GM13976 (cell line): ENCODE measurements at regions not wholly inside any gene's neighbourhood (a gene's known extent, or its start where the extent isn't known, plus 50 kb on each side); places are given as distances from the start of the nearest gene placed in this dataset.

Experiments
- DNase-seq: peaks from one replicate; pipeline ENCODE4 v3.0.0; 2012; ENCODE audit warnings: low spot score
- in situ Hi-C: fragments of 300-500 bp; cut with MboI; formaldehyde crosslinking; loops from one replicate; pipeline ENCODE4 v1.12.0; 2022; ENCODE audit warnings: low sequenced_read_pairs, mixed read lengths, inconsistent platforms; ENCODE audit not compliant: unreplicated experiment
- TF ChIP-seq, protein P1 (sequence below): IDR thresholded peaks from 2 replicates; pipeline ENCODE4 v1.5.1; 2012; ENCODE audit warnings: borderline replicate concordance, mild to moderate bottlenecking; ENCODE audit not compliant: insufficient read depth; ENCODE audit errors: extremely low read depth, missing control alignments, control extremely low read depth

- in situ Hi-C loops, result no loop called here
- TF ChIP-seq, protein P1, sequence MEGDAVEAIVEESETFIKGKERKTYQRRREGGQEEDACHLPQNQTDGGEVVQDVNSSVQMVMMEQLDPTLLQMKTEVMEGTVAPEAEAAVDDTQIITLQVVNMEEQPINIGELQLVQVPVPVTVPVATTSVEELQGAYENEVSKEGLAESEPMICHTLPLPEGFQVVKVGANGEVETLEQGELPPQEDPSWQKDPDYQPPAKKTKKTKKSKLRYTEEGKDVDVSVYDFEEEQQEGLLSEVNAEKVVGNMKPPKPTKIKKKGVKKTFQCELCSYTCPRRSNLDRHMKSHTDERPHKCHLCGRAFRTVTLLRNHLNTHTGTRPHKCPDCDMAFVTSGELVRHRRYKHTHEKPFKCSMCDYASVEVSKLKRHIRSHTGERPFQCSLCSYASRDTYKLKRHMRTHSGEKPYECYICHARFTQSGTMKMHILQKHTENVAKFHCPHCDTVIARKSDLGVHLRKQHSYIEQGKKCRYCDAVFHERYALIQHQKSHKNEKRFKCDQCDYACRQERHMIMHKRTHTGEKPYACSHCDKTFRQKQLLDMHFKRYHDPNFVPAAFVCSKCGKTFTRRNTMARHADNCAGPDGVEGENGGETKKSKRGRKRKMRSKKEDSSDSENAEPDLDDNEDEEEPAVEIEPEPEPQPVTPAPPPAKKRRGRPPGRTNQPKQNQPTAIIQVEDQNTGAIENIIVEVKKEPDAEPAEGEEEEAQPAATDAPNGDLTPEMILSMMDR, result no peak
- no peak for DNase-seq
Measured at GRCh38 chr6:77231438-77232305, 231.6 kb downstream of the HTR1B start.

GRCh38 chr6:77228279-77228678 lies 235.0 kb downstream of the HTR1B start:
- no peak for DNase-seq
- TF ChIP-seq, protein P1, result no peak
- in situ Hi-C loops, result no loop called here

DNA sequence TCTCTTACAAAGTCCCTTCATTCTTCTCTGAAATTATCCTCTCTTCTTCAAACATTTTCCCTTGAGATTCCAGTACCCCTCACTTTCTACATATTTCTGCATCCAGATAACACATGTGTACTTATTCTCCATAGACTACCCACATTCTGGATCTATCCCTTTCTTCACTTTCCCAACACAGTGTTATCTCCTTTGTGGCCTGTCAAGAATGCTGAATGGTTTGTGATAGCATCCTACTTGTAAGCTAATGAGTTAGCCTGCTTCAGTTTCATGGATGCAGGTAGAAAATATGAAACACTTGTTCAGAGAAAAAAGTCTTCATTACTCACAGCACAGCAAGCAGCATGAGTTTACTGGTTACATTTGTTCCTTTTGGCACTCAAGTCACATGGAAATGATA lies 245.4 kb downstream of the HTR1B start:
- TF ChIP-seq, protein P1, result no peak
- in situ Hi-C loops, result no loop called here
- DNase-seq, result no peak

DNA sequence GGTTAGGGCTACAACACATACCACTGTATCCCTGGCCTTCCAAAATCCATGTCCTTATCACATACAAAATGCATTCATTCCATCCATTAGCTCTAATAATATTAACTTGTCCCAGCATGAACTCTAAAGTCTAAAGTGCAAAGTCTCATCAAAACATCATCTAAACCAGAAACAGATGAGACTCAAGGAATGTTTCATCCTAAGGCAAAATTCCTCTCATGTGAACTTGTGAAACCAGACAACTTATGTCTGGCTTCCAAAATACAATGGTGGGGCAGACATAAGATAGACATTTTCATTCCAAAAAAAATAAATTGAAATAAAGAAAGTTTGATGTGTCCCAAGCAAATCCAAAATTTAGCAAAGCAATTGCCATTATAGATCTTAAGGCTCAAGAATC lies 257.4 kb downstream of the HTR1B start:
- TF ChIP-seq, protein P1, result no peak
- in situ Hi-C loops, result no loop called here
- no peak for DNase-seq

GRCh38 chr6:77204555-77204954 lies 258.7 kb downstream of the HTR1B start:
- in situ Hi-C loops, result no loop called here
- TF ChIP-seq, protein P1, result no peak
- DNase-seq, result no peak

GRCh38 chr6:77183447-77183846 lies 279.8 kb downstream of the HTR1B start:
- in situ Hi-C loops, result no loop called here
- no peak for DNase-seq
- TF ChIP-seq, protein P1, result no peak
